GM10266 (cell line): ENCODE measurements at regions not wholly inside any gene's neighbourhood (a gene's known extent, or its start where the extent isn't known, plus 50 kb on each side); places are given as distances from the start of the nearest gene placed in this dataset.

Experiments used
- DNase-seq: peaks from one replicate; pipeline ENCODE4 v3.0.0; 2012; ENCODE audit errors: extremely low spot score
- TF ChIP-seq, protein P1 (sequence below): IDR thresholded peaks from 2 replicates; pipeline ENCODE4 v1.5.1; 2012; ENCODE audit warnings: mild to moderate bottlenecking, low read depth; ENCODE audit not compliant: control insufficient read depth, insufficient read depth; ENCODE audit errors: missing control alignments

DNA sequence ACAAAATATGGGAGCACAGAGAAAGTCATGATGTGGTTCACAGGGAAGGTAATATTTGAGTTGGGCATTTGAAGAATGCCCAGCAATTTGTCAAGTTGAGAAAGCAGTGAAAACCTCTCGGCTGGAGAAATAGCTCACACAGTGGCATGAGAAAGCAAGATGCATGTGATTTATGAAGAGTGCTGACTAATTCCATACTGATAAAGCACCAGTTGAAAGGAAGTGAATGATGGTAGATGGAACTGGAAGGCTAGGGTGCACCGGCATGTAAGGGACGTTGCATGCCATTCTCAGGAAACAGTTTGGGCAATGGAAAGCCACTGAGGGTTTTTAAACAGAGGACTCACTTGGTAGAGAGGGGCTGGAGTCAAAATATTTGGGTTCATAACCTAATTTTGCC is 53.5 kb upstream of the MTF2 start:
- DNase-seq, result no peak
- TF ChIP-seq, protein P1, sequence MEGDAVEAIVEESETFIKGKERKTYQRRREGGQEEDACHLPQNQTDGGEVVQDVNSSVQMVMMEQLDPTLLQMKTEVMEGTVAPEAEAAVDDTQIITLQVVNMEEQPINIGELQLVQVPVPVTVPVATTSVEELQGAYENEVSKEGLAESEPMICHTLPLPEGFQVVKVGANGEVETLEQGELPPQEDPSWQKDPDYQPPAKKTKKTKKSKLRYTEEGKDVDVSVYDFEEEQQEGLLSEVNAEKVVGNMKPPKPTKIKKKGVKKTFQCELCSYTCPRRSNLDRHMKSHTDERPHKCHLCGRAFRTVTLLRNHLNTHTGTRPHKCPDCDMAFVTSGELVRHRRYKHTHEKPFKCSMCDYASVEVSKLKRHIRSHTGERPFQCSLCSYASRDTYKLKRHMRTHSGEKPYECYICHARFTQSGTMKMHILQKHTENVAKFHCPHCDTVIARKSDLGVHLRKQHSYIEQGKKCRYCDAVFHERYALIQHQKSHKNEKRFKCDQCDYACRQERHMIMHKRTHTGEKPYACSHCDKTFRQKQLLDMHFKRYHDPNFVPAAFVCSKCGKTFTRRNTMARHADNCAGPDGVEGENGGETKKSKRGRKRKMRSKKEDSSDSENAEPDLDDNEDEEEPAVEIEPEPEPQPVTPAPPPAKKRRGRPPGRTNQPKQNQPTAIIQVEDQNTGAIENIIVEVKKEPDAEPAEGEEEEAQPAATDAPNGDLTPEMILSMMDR, result no peak

DNA sequence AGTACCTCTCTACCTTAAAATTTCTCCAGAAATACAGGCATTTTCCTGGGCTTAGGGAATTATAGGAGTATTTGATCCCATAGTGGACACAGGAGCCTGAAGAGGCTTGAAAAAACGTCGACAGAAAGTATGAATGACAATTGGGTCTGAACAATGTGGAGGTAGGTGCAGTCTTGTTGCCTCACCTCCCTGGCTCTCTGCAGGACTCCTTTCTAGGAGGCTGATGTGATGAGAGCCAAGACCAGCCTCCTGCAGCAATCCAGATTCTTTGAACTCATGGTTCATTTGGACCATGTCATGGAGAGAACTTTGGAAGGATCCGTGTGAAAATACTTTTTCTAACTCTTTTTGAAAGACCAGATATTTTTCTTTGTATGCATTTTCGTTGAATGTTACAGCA is 50.5 kb upstream of the MTF2 start:
- TF ChIP-seq, protein P1, result no peak
- no peak for DNase-seq
